ENCODE measurements at regions not wholly inside any gene's neighbourhood (a gene's known extent, or its start where the extent isn't known, plus 50 kb on each side); places are given as distances from the start of the nearest gene placed in this dataset.

DNA sequence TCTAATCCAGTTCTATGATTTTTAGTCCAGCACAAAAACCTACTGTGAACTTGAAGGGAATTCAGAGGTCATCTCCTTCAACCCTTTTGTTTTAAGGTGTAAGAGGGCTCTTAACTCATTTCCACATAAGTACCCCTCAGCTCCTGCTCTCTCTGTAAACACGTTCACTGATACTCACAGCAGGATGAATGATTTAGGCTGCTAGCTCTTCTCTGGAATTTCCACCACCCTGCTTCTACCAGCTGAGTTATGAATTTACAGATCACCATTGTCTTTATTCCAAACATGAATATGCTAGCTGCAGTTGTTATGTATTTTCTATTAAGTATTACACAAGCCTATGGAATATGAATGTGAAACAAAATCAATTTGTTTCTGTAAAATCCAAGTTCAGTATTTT, 101.3 kb upstream of the NANOGP8 start:
- BruUV-seq (replicated peaks) = no TSS peak

More for the DNA sequence above, 101.3 kb upstream of the NANOGP8 start:
- H3K23ac ChIP-seq (ENCODE audit: low read depth, low read length) = no peak overlapping the region
- TF ChIP-seq RCOR1 (IDR thresholded peaks at IDR 0.05; ENCODE audit: insufficient replicate concordance, low read length) (no peak), BHLHE40 (IDR thresholded peaks at IDR 0.05; ENCODE audit: low read depth, low read length) (no peak), MAFK (IDR thresholded peaks at IDR 0.05; ENCODE audit: low read depth, low read length) (no peak), NFE2L2 (IDR thresholded peaks at IDR 0.05; ENCODE audit: low read depth, low read length) (no peak), CHD1 (IDR thresholded peaks at IDR 0.05; ENCODE audit: low read depth, low read length) (no peak), RAD21 (IDR thresholded peaks at IDR 0.05; ENCODE audit: low read length) (no peak)
- TF ChIP-seq, protein P1, sequence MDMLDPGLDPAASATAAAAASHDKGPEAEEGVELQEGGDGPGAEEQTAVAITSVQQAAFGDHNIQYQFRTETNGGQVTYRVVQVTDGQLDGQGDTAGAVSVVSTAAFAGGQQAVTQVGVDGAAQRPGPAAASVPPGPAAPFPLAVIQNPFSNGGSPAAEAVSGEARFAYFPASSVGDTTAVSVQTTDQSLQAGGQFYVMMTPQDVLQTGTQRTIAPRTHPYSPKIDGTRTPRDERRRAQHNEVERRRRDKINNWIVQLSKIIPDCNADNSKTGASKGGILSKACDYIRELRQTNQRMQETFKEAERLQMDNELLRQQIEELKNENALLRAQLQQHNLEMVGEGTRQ (IDR thresholded peaks at IDR 0.05; ENCODE audit: low read depth, low read length) = no peak
- no peak overlapping the region for H2BK20ac ChIP-seq (ENCODE audit: low read depth, low read length)
- ATAC-seq (ENCODE audit: low read depth) (no peak), DNase-seq (no peak)
- no peak overlapping the region for H2AK5ac ChIP-seq (ENCODE audit: low read depth, low read length)
- no peak overlapping the region for H3K14ac ChIP-seq (replicated peaks; ENCODE audit: low read depth, low read length)
- no peaks in the 10 kb centered on the region for H3K27me3 ChIP-seq (ENCODE audit: control insufficient read depth, insufficient read depth, low read length)
- no peaks in the 10 kb centered on the region; the same call in 1 of the 2 replicates for H3K9me1 ChIP-seq (ENCODE audit: insufficient read depth, low read length)
- WGBS, 2 experiments (ENCODE audit: extremely low coverage in 2 of 2, insufficient read length in 1 of 2) = no CpG with 5 or more reads among the region's 1 CpG
- no peak overlapping the region for H3K4ac ChIP-seq (ENCODE audit: low read depth, low read length)
- H3K4me2 ChIP-seq (ENCODE audit: low read depth, low read length) = no peak overlapping the region
- intact Hi-C loops (cut with micrococcal nuclease) = no loop called here
- H3K9me3 ChIP-seq (ENCODE audit: control insufficient read depth, insufficient read depth, low read length) = no peaks in the 10 kb centered on the region; the same call in 1 of the 2 replicates
- H4K8ac ChIP-seq (ENCODE audit: low read depth in 2 of 2, low read length in 2 of 2) = no peak overlapping the region
- H3K4me3 ChIP-seq (ENCODE audit: insufficient read depth, low read depth, low read length) = no peak overlapping the region
- no peak overlapping the region for H4K5ac ChIP-seq (ENCODE audit: low read depth, low read length)
- no peaks in the 10 kb centered on the region for H3K79me1 ChIP-seq (ENCODE audit: low read depth in 1 of 2, low read length in 2 of 2)
- H2AFZ ChIP-seq (replicated peaks; ENCODE audit: low read length, poor library complexity) = no peak overlapping the region
- POLR2A ChIA-PET (ENCODE audit: unreplicated experiment) = no interaction called here
- H3K9ac ChIP-seq (ENCODE audit: low read depth, low read length) = no peak overlapping the region
- in situ Hi-C loops (cut with MboI; ENCODE audit: low sequenced_read_pairs) = no loop called here
- no peak overlapping the region for H3K56ac ChIP-seq (ENCODE audit: extremely low read depth, insufficient read depth, low read length)
- CTCF ChIA-PET = interaction anchor here (0.6 kb wide), 1 partner anchor 512 kb away, joined by 3 read pairs; no protein-coding TSS in a partner anchor
- no peaks in the 10 kb centered on the region for H4K20me1 ChIP-seq (ENCODE audit: insufficient read depth, low read length)
- no peak overlapping the region for H2BK120ac ChIP-seq (ENCODE audit: low read depth, low read length)
- no peaks in the 10 kb centered on the region; the same call in 1 of the 2 replicates for H3K4me1 ChIP-seq (ENCODE audit: control insufficient read depth, insufficient read depth, low read length)
- no peak overlapping the region for H2BK5ac ChIP-seq (ENCODE audit: low read depth, low read length, poor library complexity, severe bottlenecking)
- H2AK9ac ChIP-seq (replicated peaks; ENCODE audit: low read depth, low read length, poor library complexity) = no peak overlapping the region
- H3K27ac ChIP-seq (ENCODE audit: insufficient read depth, low read length) = no peak overlapping the region
- H3K36me3 ChIP-seq (ENCODE audit: control insufficient read depth, insufficient read depth, low read length) = no peaks in the 10 kb centered on the region
- H4K91ac ChIP-seq (ENCODE audit: insufficient read depth, low read depth, low read length) = no peak overlapping the region
- dilution Hi-C loops (cut with HindIII; ENCODE audit: low sequenced_read_pairs, unreplicated experiment) = no loop called here
- H2BK15ac ChIP-seq (ENCODE audit: low read depth, low read length) = no peak overlapping the region
- H3K18ac ChIP-seq (ENCODE audit: low read depth, low read length) = no peak overlapping the region; the same call in 1 of the 2 replicates
